CD14-positive monocyte (primary cell): ENCODE measurements at regions not wholly inside any gene's neighbourhood (a gene's known extent, or its start where the extent isn't known, plus 50 kb on each side); places are given as distances from the start of the nearest gene placed in this dataset.

Experiments used
- DNase-seq, 3 donors: peaks; one replicate each; pipeline ENCODE4 v3.0.0-alpha.2; 2011 to 2022
- H2AFZ ChIP-seq: 2 replicates; pipeline ENCODE4 v1.6.0; 2012; ENCODE audit warnings: mild to moderate bottlenecking, low read depth, low read length, inconsistent platforms; ENCODE audit not compliant: insufficient read depth, poor library complexity, severe bottlenecking
- H3K27ac ChIP-seq, 2 donors: 1 replicate in 1 of 2; 2 replicates in 1 of 2; pipeline ENCODE4 v1.5.1; 2012 to 2013; ENCODE audit warnings: low read length in 2 of 2, control low read depth in 1 of 2, inconsistent platforms in 1 of 2, low read depth in 1 of 2, mild to moderate bottlenecking in 1 of 2
- H3K27me3 ChIP-seq, 2 donors: one replicate each; pipeline versions ENCODE4 v1.6.0 to v1.6.1; 2011 to 2013; ENCODE audit warnings: low read length in 2 of 2; ENCODE audit not compliant: control insufficient read depth in 2 of 2, insufficient read depth in 2 of 2
- H3K36me3 ChIP-seq, 2 donors: replicated peaks in 1 of 2; 1 replicate in 1 of 2; 2 replicates in 1 of 2; pipeline versions ENCODE4 v1.5.1 to v1.6.1; 2012 to 2013; ENCODE audit warnings: low read length in 2 of 2, control low read depth in 1 of 2, inconsistent platforms in 1 of 2, mild to moderate bottlenecking in 1 of 2; ENCODE audit not compliant: insufficient read depth in 2 of 2, control insufficient read depth in 1 of 2
- H3K4me1 ChIP-seq, 2 donors: 1 replicate in 1 of 2; 2 replicates in 1 of 2; pipeline versions ENCODE4 v1.5.1 to v1.6.1; 2012 to 2013; ENCODE audit warnings: low read length in 2 of 2, control low read depth in 1 of 2, inconsistent platforms in 1 of 2, mild to moderate bottlenecking in 1 of 2, moderate library complexity in 1 of 2; ENCODE audit not compliant: insufficient read depth in 2 of 2, control insufficient read depth in 1 of 2
- H3K4me2 ChIP-seq: replicated peaks from 2 replicates; pipeline ENCODE3; 2012; ENCODE audit warnings: low read length, moderate library complexity, mild to moderate bottlenecking; ENCODE audit not compliant: poor library complexity, severe bottlenecking; ENCODE audit errors: extremely low read depth
- H3K4me3 ChIP-seq, 3 experiments: fragments of 200-600 bp in 1 of 3; sonication (generic) in 1 of 3; replicated peaks in 1 of 3; 1 replicate in 2 of 3; 2 replicates in 1 of 3; pipeline ENCODE4 v1.5.1; 2011 to 2013; ENCODE audit warnings: low read length in 3 of 3, mild to moderate bottlenecking in 3 of 3, control low read depth in 2 of 3, low read depth in 2 of 3, inconsistent platforms in 1 of 3, moderate library complexity in 1 of 3
- H3K79me2 ChIP-seq: 2 replicates; pipeline ENCODE4 v1.6.0; 2012; ENCODE audit warnings: mild to moderate bottlenecking, control low read depth, inconsistent platforms, low read length, moderate library complexity; ENCODE audit not compliant: insufficient read depth
- H3K9ac ChIP-seq: 2 replicates; pipeline ENCODE4 v1.6.0; 2017; ENCODE audit warnings: low read length, mild to moderate bottlenecking; ENCODE audit not compliant: insufficient read depth, poor library complexity, severe bottlenecking
- H3K9me3 ChIP-seq, 2 donors: replicated peaks in 1 of 2; 1 replicate in 1 of 2; 2 replicates in 1 of 2; pipeline versions ENCODE4 v1.5.1 to v1.6.1; 2012 to 2013; ENCODE audit warnings: low read length in 2 of 2, control low read depth in 1 of 2; ENCODE audit not compliant: control insufficient read depth in 1 of 2, insufficient read depth in 1 of 2
- H4K20me1 ChIP-seq: 2 replicates; pipeline ENCODE4 v1.6.0; 2012; ENCODE audit warnings: mild to moderate bottlenecking, low read length, control low read depth, moderate library complexity; ENCODE audit not compliant: insufficient read depth
- H3K27ac Mint-ChIP-seq, 7 donors: one replicate each; pipeline ENCODE4 v1.8.0; 2020; ENCODE audit warnings: mild to moderate bottlenecking in 7 of 7, mixed read lengths in 7 of 7, moderate library complexity in 6 of 7, inconsistent platforms in 2 of 7
- H3K27me3 Mint-ChIP-seq, 3 donors: one replicate each; pipeline ENCODE4 v1.8.0; 2021 to 2022; ENCODE audit warnings: low read depth in 3 of 3, mild to moderate bottlenecking in 3 of 3, mixed read lengths in 3 of 3, moderate library complexity in 3 of 3, inconsistent platforms in 1 of 3
- H3K36me3 Mint-ChIP-seq, 2 donors: one replicate each; pipeline ENCODE4 v1.8.0; 2020; ENCODE audit warnings: mixed read lengths in 2 of 2, inconsistent platforms in 1 of 2, mild to moderate bottlenecking in 1 of 2
- H3K4me1 Mint-ChIP-seq: one replicate; pipeline ENCODE4 v1.8.0; 2020; ENCODE audit warnings: mild to moderate bottlenecking, mixed read lengths
- H3K4me3 Mint-ChIP-seq, 2 donors: one replicate each; pipeline ENCODE4 v1.8.0; 2020; ENCODE audit warnings: mild to moderate bottlenecking in 2 of 2, mixed read lengths in 2 of 2, moderate library complexity in 1 of 2
- H3K9me3 Mint-ChIP-seq, 7 donors: one replicate each; pipeline ENCODE4 v1.8.0; 2020 to 2022; ENCODE audit warnings: mixed read lengths in 7 of 7, mild to moderate bottlenecking in 6 of 7, moderate library complexity in 6 of 7, inconsistent platforms in 2 of 7
- WGBS: methylation state at CpG from one replicate; pipeline ENCODE4 v1.1.5; 2013; ENCODE audit warnings: missing lambda C conversion rate; ENCODE audit not compliant: insufficient coverage; 5-methylcytosine and 5-hydroxymethylcytosine counted together
- intact Hi-C, 2 donors: fragments of 100-400 bp; cut with micrococcal nuclease; formaldehyde crosslinking; loops; one replicate each; pipeline versions ENCODE4 v1.15.0 to v1.15.1; 2023
- TF ChIP-seq, protein P1 (sequence below): fragments of 200-600 bp; IDR thresholded peaks from one replicate; pipeline ENCODE4 v1.8.0; 2022; ENCODE audit warnings: antibody characterized with exemption, mild to moderate bottlenecking

DNA sequence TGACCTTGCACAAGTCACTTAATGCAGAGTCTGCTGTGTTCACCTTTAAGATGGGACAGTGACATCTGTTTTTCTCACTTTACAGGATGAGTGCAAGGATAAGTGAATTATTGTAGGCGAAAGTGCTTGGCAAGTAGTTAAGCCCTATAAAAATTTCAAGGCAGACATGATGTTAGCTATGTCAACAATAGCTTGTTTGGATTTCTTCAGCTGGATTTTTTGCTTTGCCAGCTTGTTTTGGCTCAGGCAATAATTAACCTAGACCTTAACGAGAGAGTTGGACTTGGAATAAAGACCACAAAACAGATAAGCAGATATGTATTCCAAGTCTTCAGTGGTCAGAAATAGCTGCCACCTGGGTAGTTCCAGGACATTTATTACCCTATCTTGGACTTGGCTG is 255.2 kb downstream of the ARL4A start:
- DNase-seq: no peak
- 100% methylated on average over 1 of the region's 2 CpGs for WGBS
- no peaks in the 10 kb centered on the region for H3K36me3 Mint-ChIP-seq
- no peak overlapping the region for H3K9ac ChIP-seq
- H3K9me3 Mint-ChIP-seq: peaks cover 5 to 12% (median 10%) of the 10 kb centered on the region in 7 donors
- no peaks in the 10 kb centered on the region for H3K4me1 ChIP-seq
- TF ChIP-seq, protein P1, sequence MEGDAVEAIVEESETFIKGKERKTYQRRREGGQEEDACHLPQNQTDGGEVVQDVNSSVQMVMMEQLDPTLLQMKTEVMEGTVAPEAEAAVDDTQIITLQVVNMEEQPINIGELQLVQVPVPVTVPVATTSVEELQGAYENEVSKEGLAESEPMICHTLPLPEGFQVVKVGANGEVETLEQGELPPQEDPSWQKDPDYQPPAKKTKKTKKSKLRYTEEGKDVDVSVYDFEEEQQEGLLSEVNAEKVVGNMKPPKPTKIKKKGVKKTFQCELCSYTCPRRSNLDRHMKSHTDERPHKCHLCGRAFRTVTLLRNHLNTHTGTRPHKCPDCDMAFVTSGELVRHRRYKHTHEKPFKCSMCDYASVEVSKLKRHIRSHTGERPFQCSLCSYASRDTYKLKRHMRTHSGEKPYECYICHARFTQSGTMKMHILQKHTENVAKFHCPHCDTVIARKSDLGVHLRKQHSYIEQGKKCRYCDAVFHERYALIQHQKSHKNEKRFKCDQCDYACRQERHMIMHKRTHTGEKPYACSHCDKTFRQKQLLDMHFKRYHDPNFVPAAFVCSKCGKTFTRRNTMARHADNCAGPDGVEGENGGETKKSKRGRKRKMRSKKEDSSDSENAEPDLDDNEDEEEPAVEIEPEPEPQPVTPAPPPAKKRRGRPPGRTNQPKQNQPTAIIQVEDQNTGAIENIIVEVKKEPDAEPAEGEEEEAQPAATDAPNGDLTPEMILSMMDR: no peak
- no peak overlapping the region for H3K4me3 ChIP-seq
- peaks cover 6 to 10% of the 10 kb centered on the region in 2 donors for H3K9me3 ChIP-seq
- H3K27me3 ChIP-seq: no peaks in the 10 kb centered on the region
- H3K4me2 ChIP-seq: no peak overlapping the region
- no peak overlapping the region for H2AFZ ChIP-seq
- no peaks in the 10 kb centered on the region for H3K36me3 ChIP-seq
- no peak overlapping the region for H3K27ac Mint-ChIP-seq
- no peaks in the 10 kb centered on the region for H3K4me1 Mint-ChIP-seq
- no peaks in the 10 kb centered on the region for H3K27me3 Mint-ChIP-seq
- H3K79me2 ChIP-seq: no peaks in the 10 kb centered on the region
- no peaks in the 10 kb centered on the region for H4K20me1 ChIP-seq
- intact Hi-C loops: no loop called here
- H3K27ac ChIP-seq: no peak overlapping the region
- H3K4me3 Mint-ChIP-seq: no peak overlapping the region

DNA sequence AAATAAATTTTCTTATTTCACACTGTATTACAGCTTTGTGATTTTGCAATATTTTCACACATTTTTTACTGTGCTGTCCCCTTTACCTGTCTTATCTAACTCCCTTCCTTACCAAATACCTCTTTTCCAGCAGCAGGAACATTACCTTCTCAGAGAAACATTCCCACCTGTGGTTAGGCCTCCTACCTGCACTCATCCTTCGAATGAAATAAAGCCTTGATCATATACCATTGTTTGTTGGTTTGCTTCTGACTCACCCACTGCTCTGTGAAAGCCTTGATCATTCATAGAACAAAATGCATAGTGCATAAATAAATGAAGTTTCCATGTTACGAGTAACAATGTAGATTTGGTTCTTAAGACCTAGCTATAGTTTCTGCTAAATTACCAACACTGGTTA is 256.3 kb downstream of the ARL4A start:
- no peak overlapping the region for H3K9ac ChIP-seq
- no peak overlapping the region for H3K4me3 ChIP-seq
- Mint-ChIP-seq H3K4me3 (no peak overlapping the region), H3K27me3 (no peaks in the 10 kb centered on the region), H3K36me3 (no peaks in the 10 kb centered on the region), H3K4me1 (no peaks in the 10 kb centered on the region), H3K27ac (no peak overlapping the region), H3K9me3 (peaks cover under 1 to 8% (median 6%) of the 10 kb centered on the region in 7 donors)
- 80% methylated on average over 1 of the region's 2 CpGs for WGBS
- TF ChIP-seq, protein P1: no peak
- no peak overlapping the region for H2AFZ ChIP-seq
- H3K36me3 ChIP-seq: no peaks in the 10 kb centered on the region
- H3K27me3 ChIP-seq: no peaks in the 10 kb centered on the region
- peaks cover 6 to 10% of the 10 kb centered on the region in 2 donors for H3K9me3 ChIP-seq
- no peaks in the 10 kb centered on the region for H3K79me2 ChIP-seq
- intact Hi-C loops: no loop called here
- H3K4me2 ChIP-seq: no peak overlapping the region
- no peak for DNase-seq
- no peaks in the 10 kb centered on the region for H4K20me1 ChIP-seq
- H3K27ac ChIP-seq: no peak overlapping the region
- no peaks in the 10 kb centered on the region for H3K4me1 ChIP-seq
